Stimulated activated CD4-positive, alpha-beta T cell treated with anti-CD3 and anti-CD28 coated beads, Interleukin-12 subunit alpha, Interleukin-12 subunit beta, amount 100 ng/mL, for 48 hours (primary cell): ENCODE measurements at regions not wholly inside any gene's neighbourhood (a gene's known extent, or its start where the extent isn't known, plus 50 kb on each side); places are given as distances from the start of the nearest gene placed in this dataset.

Experiments used
- DNase-seq, 3 donors: peaks; one replicate each; pipeline ENCODE4 v3.0.0-alpha.2; 2020; ENCODE audit warnings: low read depth in 2 of 3, low spot score in 1 of 3

DNA sequence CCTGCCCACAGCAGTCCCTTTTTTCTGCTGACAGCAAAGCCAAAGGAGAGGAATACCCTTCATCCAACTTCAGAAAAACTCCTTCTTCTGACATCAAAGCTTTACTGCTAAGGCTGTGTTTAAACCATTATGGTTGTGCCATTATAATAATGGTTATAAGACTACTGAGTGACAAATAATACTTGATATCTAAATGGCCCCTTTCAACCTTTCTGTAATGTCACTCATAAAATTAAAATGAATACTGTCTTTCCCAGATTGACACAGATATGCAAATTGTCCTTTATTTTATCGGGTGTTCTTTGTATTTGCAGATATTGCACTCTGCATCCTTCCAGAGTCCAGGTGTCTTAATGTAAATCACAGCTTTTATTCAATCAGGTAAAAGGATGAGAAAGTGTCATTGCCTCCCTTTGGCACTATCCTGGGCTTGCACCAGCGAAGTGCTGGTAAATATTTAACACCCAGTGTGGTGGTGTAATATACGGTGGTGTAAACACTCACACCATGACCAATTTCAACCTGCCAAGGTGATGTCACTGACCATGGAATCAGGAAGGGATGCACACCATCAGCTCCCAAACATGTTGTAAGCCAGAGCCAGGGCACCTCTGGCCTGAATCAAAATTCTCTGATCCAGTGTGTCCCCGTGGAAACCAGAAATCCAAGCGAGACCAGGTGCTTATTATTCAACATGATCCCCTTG is 139.4 kb upstream of the TENM3 start:
- DNase-seq = no peak

GRCh38 chr4:182105416-182105815 is 137.8 kb upstream of the TENM3 start:
- DNase-seq = no peak

- DNase-seq = no peak
Measured at GRCh38 chr4:182107931-182108330, 135.3 kb upstream of the TENM3 start.

- no peak for DNase-seq
Measured at GRCh38 chr4:182111586-182111985, 131.6 kb upstream of the TENM3 start.

- DNase-seq = no peak
Measured at GRCh38 chr4:182113779-182114178, 129.4 kb upstream of the TENM3 start.

DNA sequence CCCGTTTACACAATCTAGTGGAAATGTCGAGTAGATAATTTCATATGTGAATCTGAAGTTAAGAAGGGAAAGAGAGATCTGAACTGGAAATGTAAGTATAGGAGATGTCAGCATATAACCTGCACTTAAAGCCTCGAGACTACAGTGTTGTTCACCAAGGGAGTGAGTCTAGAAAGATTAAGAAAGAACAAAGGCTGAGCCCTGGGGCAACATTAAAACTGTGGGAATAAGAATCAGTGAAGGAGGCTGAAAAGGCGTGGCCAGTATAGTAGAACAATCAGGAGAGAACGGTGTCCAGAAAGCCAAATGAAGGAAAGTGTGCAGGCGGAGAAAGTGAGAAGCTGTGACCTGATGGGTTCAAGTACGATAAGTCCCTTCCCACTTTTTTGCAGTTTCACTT is 118.8 kb upstream of the TENM3 start:
- no peak for DNase-seq

- DNase-seq = no peak
Measured at GRCh38 chr4:182126096-182126495, 117.1 kb upstream of the TENM3 start.

- no peak for DNase-seq
Measured at GRCh38 chr4:182126603-182127002, 116.6 kb upstream of the TENM3 start.

GRCh38 chr4:182133033-182133432 is 110.2 kb upstream of the TENM3 start:
- no peak for DNase-seq

- no peak for DNase-seq
Measured at GRCh38 chr4:182134261-182134660, 108.9 kb upstream of the TENM3 start.

- DNase-seq = no peak
Measured at GRCh38 chr4:182136201-182136600, 107.0 kb upstream of the TENM3 start.

DNA sequence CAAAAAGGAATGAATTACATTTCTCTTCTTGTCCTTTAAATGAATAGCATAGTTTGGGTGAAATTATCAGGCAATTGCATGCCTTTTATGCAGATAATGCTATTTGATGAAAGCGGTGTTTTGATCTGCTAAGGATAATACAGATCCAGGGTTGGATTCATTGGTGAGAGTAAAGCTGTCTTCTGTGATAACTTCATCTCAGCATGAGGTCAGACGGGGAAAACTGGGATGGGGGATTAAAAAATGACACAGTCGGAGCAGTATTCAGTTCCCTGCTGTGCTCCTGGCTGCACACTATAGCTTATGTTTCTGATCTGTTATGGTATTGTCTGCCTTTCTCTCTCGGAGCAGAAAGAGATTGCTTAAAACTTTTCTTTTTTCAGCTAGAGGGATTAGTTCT is 105.9 kb upstream of the TENM3 start:
- DNase-seq = no peak

DNA sequence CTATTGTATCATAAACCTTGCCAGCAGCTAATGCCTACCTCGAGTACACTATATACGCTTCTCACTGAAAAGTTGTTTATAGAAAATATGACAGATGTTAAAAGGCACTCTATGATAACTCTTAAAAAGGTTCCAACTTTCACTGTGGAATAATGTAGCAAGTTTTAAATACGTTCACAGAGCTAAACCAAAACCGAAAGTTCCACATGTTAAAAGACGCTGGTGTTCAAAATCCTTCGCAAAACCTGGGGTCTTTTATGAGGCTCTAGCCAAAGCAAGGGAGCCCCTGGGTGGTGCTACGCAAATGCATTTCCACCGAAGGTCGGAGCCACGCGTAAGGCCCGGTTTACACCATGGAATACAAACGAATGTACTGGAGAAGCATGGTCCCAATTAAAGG is 103.7 kb upstream of the TENM3 start:
- DNase-seq = no peak

- DNase-seq = no peak
Measured at GRCh38 chr4:182140547-182140946, 102.7 kb upstream of the TENM3 start.

DNA sequence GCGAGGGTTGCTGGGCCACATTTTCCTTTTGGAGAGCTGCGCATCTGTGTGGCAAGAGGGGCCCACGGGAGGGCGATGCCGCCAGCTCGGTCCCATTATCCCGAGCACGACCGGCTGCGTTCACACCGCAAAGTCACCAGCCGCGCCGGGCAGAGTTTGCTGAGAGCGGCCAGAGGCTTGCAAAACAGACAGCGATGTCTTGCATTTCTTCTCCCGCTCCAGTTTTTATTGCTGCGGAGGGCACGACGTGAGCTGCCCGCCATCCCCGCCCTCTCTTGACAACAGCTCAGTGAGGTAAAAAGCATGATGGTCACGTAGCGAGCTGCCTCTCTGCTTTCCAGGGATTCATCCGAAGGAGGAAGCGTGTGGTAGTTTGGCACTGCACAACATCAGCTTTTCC is 102.1 kb upstream of the TENM3 start:
- no peak for DNase-seq

GRCh38 chr4:182142176-182143085 is 100.8 kb upstream of the TENM3 start:
- DNase-seq = no peak

DNA sequence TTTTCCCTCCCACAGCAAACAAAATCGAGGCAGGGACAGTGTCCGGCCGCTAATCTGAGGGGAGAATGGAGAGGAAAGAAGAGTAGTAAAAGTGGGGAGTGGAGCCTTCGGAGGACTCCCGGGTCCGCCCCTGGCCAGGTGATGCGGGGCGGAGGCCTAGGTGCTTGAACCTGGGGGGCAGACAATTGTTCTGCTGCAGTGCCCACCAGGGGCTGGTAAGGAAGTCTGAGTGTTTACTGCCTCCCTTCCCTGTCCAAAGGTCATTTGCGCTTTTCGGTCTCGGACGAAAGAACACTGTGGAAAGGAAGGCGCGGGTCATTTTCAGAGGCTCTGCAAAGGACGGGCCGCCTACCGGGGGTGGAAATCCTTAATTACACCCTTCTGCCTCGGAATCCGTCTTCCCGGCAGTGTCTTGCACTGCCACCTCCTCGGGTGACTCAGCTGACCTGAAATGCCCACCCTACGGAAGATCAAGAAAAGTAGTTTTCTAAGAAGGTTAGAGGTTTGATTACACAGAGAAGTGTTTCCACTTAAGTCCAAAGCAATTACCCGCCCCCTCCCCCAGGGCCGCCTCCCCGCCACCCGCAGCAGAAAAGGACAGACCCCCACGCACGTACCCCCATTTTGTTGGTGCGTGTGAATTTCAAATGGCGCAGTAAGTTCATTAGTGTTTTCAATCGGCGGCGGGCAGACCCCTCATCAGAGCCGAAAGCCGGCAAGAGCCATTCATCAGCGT is 99.9 kb upstream of the TENM3 start:
- DNase-seq = no peak

GRCh38 chr4:182143822-182144625 is 99.2 kb upstream of the TENM3 start:
- no peak for DNase-seq

GRCh38 chr4:182144626-182145333 is 98.4 kb upstream of the TENM3 start:
- DNase-seq = no peak

DNA sequence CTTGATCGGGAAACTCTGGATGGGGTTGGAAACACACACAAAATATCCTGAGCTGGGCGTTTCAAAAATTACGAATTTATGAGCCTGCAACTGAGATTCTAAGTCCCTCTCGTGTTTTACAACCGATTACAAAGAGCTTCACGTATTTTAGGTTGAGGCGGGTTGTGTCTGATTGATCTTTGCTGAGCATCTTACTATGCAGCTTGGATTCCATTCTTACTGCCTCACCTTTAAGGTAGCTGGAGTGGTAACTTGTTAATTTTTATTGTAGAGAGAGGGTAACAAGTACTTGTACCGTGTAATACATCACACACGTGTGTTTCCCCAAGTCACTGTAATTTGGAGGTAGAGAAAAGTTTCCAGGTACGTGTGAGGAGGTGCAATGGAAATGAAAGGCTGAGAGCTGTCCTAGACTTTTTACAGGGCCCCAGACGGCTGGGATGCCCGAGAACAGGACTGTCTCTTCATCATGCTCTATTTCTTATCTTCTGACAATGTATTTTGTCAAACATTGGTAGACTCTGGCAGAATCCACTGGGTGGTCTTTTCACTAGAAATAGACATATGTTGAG is 97.8 kb upstream of the TENM3 start:
- DNase-seq = no peak
